Endothelial cell of umbilical vein (primary cell): ENCODE measurements at regions not wholly inside any gene's neighbourhood (a gene's known extent, or its start where the extent isn't known, plus 50 kb on each side); places are given as distances from the start of the nearest gene placed in this dataset.

Experiments
- BruUV-seq: library from RNA; stranded (reverse); fragments of 400-500 nt; replicated peaks from 2 replicates; lab custom pipeline; 2021; lab: Mats Ljungman, UMichigan
- CTCF ChIA-PET: fragments of 300-600, 350-600 bp; sonication (Branson Sonifier 250); formaldehyde crosslinking; loops from one replicate; lab custom pipeline; 2021; ENCODE audit warnings: antibody characterized with exemption, inconsistent platforms; lab: Charles Lee
- POLR2A ChIA-PET: fragments of 300-600, 350-600 bp; sonication (Branson Sonifier 250); formaldehyde crosslinking; loops from one replicate; lab custom pipeline; 2021; ENCODE audit warnings: antibody characterized with exemption, inconsistent platforms; lab: Charles Lee
- DNase-seq: peaks from one replicate; pipeline ENCODE4 v3.0.0-alpha.2; 2011; ENCODE audit warnings: low read depth, low spot score
- FAIRE-seq: peaks from 2 replicates; lab custom pipeline; 2011; peaks lifted over from hg19 to GRCh38; lab: Jason Lieb, UNC
- H2AFZ ChIP-seq: 2 replicates; pipeline ENCODE4 v1.6.0; 2012; ENCODE audit warnings: low read depth, low read length, control low read depth, inconsistent platforms
- H3K27ac ChIP-seq: 2 replicates; pipeline ENCODE4 v1.5.1; 2011; ENCODE audit warnings: low read depth, mild to moderate bottlenecking, control low read depth, low read length, moderate library complexity; ENCODE audit not compliant: insufficient read depth
- H3K27me3 ChIP-seq, 2 experiments: 2 replicates each; pipeline versions ENCODE4 v1.6.0 to v1.6.1; 2011; ENCODE audit warnings: low read length in 2 of 2, mixed read lengths in 1 of 2; ENCODE audit not compliant: control insufficient read depth in 2 of 2, insufficient read depth in 2 of 2
- H3K36me3 ChIP-seq, 2 experiments: 2 replicates in 1 of 2; 3 replicates in 1 of 2; pipeline ENCODE4 v1.5.1; 2011; ENCODE audit warnings: low read length in 2 of 2, mild to moderate bottlenecking in 1 of 2, moderate library complexity in 1 of 2; ENCODE audit not compliant: control insufficient read depth in 2 of 2, insufficient read depth in 2 of 2; ENCODE audit errors: extremely low read depth in 1 of 2
- H3K4me1 ChIP-seq: 3 replicates; pipeline ENCODE4 v1.5.1; 2011; ENCODE audit warnings: mild to moderate bottlenecking, low read length; ENCODE audit not compliant: control insufficient read depth, insufficient read depth; ENCODE audit errors: extremely low read depth
- H3K4me2 ChIP-seq: 2 replicates; pipeline ENCODE4 v1.6.1; 2011; ENCODE audit warnings: low read length, control low read depth, mixed read lengths; ENCODE audit not compliant: insufficient read depth
- H3K4me3 ChIP-seq, 3 experiments: fragments of 200-600 bp in 1 of 3; sonication (generic), shearing (Covaris generic) in 1 of 3; replicated peaks in 1 of 3; 2 replicates each; pipeline ENCODE4 v1.5.1; 2011 to 2016; ENCODE audit warnings: control low read depth in 3 of 3, low read length in 3 of 3, mild to moderate bottlenecking in 2 of 3, inconsistent platforms in 1 of 3, low read depth in 1 of 3, moderate library complexity in 1 of 3; ENCODE audit not compliant: insufficient read depth in 1 of 3
- H3K79me2 ChIP-seq: 2 replicates; pipeline ENCODE4 v1.6.0; 2012; ENCODE audit warnings: low read length, inconsistent platforms; ENCODE audit not compliant: control insufficient read depth, insufficient read depth
- H3K9ac ChIP-seq: replicated peaks from 2 replicates; pipeline ENCODE3; 2011; ENCODE audit warnings: low read length, control low read depth; ENCODE audit not compliant: insufficient read depth; ENCODE audit errors: extremely low read depth
- H3K9me1 ChIP-seq: replicated peaks from 3 replicates; pipeline ENCODE4 v1.6.0; 2011; ENCODE audit warnings: mild to moderate bottlenecking, low read length; ENCODE audit not compliant: control insufficient read depth, insufficient read depth; ENCODE audit errors: extremely low read depth
- H3K9me3 ChIP-seq: replicated peaks from 2 replicates; pipeline ENCODE4 v1.5.1; 2012; ENCODE audit warnings: low read length, inconsistent platforms; ENCODE audit not compliant: control insufficient read depth, insufficient read depth
- H4K20me1 ChIP-seq: replicated peaks from 2 replicates; pipeline ENCODE3; 2011; ENCODE audit warnings: mild to moderate bottlenecking, low read length; ENCODE audit not compliant: control insufficient read depth, insufficient read depth; ENCODE audit errors: extremely low read depth
- EZH2 ChIP-seq: IDR thresholded peaks from 2 replicates; pipeline ENCODE4 v1.6.1; 2012; ENCODE audit warnings: borderline replicate concordance, low read depth, mild to moderate bottlenecking, moderate library complexity, low read length, inconsistent platforms; ENCODE audit not compliant: severe bottlenecking
- FOS ChIP-seq: IDR thresholded peaks from 2 replicates; pipeline ENCODE4 v1.6.1; 2011; ENCODE audit warnings: mild to moderate bottlenecking, low read length, moderate library complexity, borderline replicate concordance; ENCODE audit not compliant: insufficient read depth
- GATA2 ChIP-seq: IDR thresholded peaks from 2 replicates; pipeline ENCODE4 v1.7.0; 2011; ENCODE audit warnings: low read depth, mild to moderate bottlenecking, moderate library complexity, mixed read lengths, low read length; ENCODE audit not compliant: insufficient read length, insufficient read depth
- JUN ChIP-seq: IDR thresholded peaks from 2 replicates; pipeline ENCODE4 v1.6.1; 2011; ENCODE audit warnings: borderline replicate concordance, low read depth; ENCODE audit not compliant: insufficient read length, insufficient read depth
- MYC ChIP-seq: IDR thresholded peaks from one replicate; pipeline ENCODE4 v1.6.1; 2011; ENCODE audit warnings: mild to moderate bottlenecking, low read depth, low read length
- POLR2A ChIP-seq: IDR thresholded peaks from 2 replicates; pipeline ENCODE4 v1.6.1; 2012; ENCODE audit warnings: low read depth, mild to moderate bottlenecking, control low read depth, low read length
- POLR2AphosphoS5 ChIP-seq: IDR thresholded peaks from 2 replicates; pipeline ENCODE4 v1.6.1; 2012; ENCODE audit warnings: low read depth, mild to moderate bottlenecking, control low read depth, low read length, moderate library complexity; ENCODE audit not compliant: insufficient read depth
- dilution Hi-C: fragments of 300-500 bp; cut with MboI; formaldehyde crosslinking; loops from one replicate; pipeline ENCODE4 v1.15.0; 2019; ENCODE audit warnings: low sequenced_read_pairs; ENCODE audit not compliant: extremely low pct_ligation_motif_present
- intact Hi-C: fragments of 100-400 bp; cut with micrococcal nuclease; formaldehyde crosslinking; loops from one replicate; pipeline ENCODE4 v1.10.0; 2022
- TF ChIP-seq, protein P1 (sequence below), 2 donors: IDR thresholded peaks; 1 replicate in 1 of 2; 2 replicates in 1 of 2; pipeline ENCODE4 v1.5.1; 2011; ENCODE audit warnings: low read length in 2 of 2, mild to moderate bottlenecking in 2 of 2, moderate library complexity in 2 of 2, control low read depth in 1 of 2, inconsistent platforms in 1 of 2, low read depth in 1 of 2; ENCODE audit not compliant: insufficient read depth in 1 of 2; ENCODE audit errors: extremely low read depth in 1 of 2
- TF ChIP-seq, protein P2 (sequence below): IDR thresholded peaks from 2 replicates; pipeline ENCODE4 v1.6.1; 2011; ENCODE audit not compliant: insufficient read depth, insufficient read length

DNA sequence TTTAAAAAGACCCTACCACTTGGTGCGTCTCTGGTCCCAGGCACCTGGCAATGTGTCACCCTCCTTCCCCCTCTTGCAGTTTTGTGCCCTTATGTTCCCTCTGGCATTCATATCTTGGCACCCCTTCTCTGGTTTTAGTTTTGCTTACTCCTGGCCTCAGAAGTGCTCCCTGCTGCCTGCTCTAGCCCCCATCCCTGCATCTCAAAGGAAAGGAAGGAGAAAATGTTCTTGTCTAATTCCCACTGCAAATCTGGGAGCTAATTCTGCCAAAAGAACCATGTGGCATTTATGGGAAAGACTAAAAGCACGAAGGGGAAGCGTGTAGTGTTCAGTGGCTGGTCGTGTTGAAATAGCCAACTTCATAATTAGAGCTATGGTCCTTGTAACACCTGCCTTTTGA is 340.1 kb upstream of the RPS6KA3 start:
- no TSS peak for BruUV-seq
- Histone ChIP-seq H3K9me1 (no peaks in the 10 kb centered on the region), H3K4me2 (no peak overlapping the region), H3K27me3 (no peaks in the 10 kb centered on the region), H4K20me1 (no peaks in the 10 kb centered on the region), H3K79me2 (no peaks in the 10 kb centered on the region), H3K36me3 (no peaks in the 10 kb centered on the region), H3K9me3 (no peaks in the 10 kb centered on the region), H3K4me1 (no peaks in the 10 kb centered on the region), H2AFZ (no peak overlapping the region), H3K4me3 (no peak overlapping the region), H3K9ac (no peak overlapping the region), H3K27ac (no peak overlapping the region)
- ChIA-PET CTCF (no interaction called here), POLR2A (no interaction called here)
- DNase-seq (no peak), FAIRE-seq (no peak)
- TF ChIP-seq POLR2A (no peak), POLR2AphosphoS5 (no peak), MYC (no peak), JUN (no peak), EZH2 (no peak), FOS (no peak), GATA2 (no peak)
- TF ChIP-seq, protein P1, sequence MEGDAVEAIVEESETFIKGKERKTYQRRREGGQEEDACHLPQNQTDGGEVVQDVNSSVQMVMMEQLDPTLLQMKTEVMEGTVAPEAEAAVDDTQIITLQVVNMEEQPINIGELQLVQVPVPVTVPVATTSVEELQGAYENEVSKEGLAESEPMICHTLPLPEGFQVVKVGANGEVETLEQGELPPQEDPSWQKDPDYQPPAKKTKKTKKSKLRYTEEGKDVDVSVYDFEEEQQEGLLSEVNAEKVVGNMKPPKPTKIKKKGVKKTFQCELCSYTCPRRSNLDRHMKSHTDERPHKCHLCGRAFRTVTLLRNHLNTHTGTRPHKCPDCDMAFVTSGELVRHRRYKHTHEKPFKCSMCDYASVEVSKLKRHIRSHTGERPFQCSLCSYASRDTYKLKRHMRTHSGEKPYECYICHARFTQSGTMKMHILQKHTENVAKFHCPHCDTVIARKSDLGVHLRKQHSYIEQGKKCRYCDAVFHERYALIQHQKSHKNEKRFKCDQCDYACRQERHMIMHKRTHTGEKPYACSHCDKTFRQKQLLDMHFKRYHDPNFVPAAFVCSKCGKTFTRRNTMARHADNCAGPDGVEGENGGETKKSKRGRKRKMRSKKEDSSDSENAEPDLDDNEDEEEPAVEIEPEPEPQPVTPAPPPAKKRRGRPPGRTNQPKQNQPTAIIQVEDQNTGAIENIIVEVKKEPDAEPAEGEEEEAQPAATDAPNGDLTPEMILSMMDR (IDR thresholded peaks at IDR 0.05; ENCODE audit: extremely low read depth in 1 of 2, insufficient read depth in 1 of 2, low read depth in 1 of 2, low read length in 2 of 2), result no peak
- TF ChIP-seq, protein P2, sequence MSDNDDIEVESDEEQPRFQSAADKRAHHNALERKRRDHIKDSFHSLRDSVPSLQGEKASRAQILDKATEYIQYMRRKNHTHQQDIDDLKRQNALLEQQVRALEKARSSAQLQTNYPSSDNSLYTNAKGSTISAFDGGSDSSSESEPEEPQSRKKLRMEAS, result no peak
- dilution Hi-C loops (no loop called here), intact Hi-C loops (no loop called here)
